NB4 (cell line): ENCODE measurements at regions not wholly inside any gene's neighbourhood (a gene's known extent, or its start where the extent isn't known, plus 50 kb on each side); places are given as distances from the start of the nearest gene placed in this dataset.

Experiments
- CTCF ChIP-seq: IDR thresholded peaks from one replicate; pipeline ENCODE4 v1.5.1; 2012; ENCODE audit warnings: low read depth, low read length
- MAX ChIP-seq: IDR thresholded peaks from 2 replicates; pipeline ENCODE4 v1.6.1; 2011; ENCODE audit warnings: low read depth, low read length
- MYC ChIP-seq: IDR thresholded peaks from 2 replicates; pipeline ENCODE4 v1.6.1; 2011; ENCODE audit warnings: low read depth, low read length
- POLR2A ChIP-seq: IDR thresholded peaks from 2 replicates; pipeline ENCODE4 v1.6.1; 2011; ENCODE audit warnings: mild to moderate bottlenecking; ENCODE audit not compliant: insufficient read length; ENCODE audit errors: extremely low read depth

- TF ChIP-seq CTCF, result no peak
- TF ChIP-seq POLR2A, result no peak
- no peak for TF ChIP-seq MAX
- TF ChIP-seq MYC, result no peak
Measured at GRCh38 chr2:4775668-4776067, 916.5 kb upstream of the SOX11 start.
